ENCODE measurements at regions not wholly inside any gene's neighbourhood (a gene's known extent, or its start where the extent isn't known, plus 50 kb on each side); places are given as distances from the start of the nearest gene placed in this dataset.
"Not testable (repeated sequence)": the region's sequence is repeated elsewhere in the genome, so short reads cannot be mapped to it uniquely, and the experiment has no call there.

DNA sequence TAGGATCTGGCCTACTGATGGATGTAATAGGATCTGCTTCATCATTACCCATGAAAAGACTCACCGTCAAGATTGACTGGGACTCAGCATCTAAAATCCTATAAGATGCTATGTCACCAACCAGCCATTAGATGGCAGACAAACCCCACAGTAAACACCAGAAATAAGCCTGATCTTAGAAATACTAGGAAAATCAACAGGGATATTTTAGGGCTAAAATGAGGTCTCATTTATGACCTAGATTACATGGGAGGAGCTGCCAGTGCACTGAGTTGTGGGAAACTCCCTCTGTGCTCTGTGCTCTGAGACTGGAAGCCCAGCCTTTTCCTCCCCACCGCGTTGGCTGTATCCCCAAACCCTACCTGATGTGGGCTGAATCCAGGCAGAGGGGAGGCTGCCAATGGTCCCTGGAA is 1335.8 kb downstream of the RPIA start:
- WGBS, 5 donors: 0 to 35% (median 24%) methylated on average over 1 to 3 of the region's 3 CpGs
- H3K27me3 ChIP-seq (replicated peaks in 1 of 7); DNase-seq; H3K27ac ChIP-seq; H3K4me3 ChIP-seq; H3K36me3 ChIP-seq; intact Hi-C loops (cut with DNase I; ENCODE audit: low total_unique reads); H3K4me1 ChIP-seq; H3K9me3 ChIP-seq: not testable (repeated sequence)
- TF ChIP-seq, protein P1, sequence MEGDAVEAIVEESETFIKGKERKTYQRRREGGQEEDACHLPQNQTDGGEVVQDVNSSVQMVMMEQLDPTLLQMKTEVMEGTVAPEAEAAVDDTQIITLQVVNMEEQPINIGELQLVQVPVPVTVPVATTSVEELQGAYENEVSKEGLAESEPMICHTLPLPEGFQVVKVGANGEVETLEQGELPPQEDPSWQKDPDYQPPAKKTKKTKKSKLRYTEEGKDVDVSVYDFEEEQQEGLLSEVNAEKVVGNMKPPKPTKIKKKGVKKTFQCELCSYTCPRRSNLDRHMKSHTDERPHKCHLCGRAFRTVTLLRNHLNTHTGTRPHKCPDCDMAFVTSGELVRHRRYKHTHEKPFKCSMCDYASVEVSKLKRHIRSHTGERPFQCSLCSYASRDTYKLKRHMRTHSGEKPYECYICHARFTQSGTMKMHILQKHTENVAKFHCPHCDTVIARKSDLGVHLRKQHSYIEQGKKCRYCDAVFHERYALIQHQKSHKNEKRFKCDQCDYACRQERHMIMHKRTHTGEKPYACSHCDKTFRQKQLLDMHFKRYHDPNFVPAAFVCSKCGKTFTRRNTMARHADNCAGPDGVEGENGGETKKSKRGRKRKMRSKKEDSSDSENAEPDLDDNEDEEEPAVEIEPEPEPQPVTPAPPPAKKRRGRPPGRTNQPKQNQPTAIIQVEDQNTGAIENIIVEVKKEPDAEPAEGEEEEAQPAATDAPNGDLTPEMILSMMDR (IDR thresholded peaks at IDR 0.05 in 8 of 11, conservative IDR thresholded peaks at IDR 0.05 in 3 of 11): peak in 5 of 11 experiments; percentile 9 to 36 (median 28)

DNA sequence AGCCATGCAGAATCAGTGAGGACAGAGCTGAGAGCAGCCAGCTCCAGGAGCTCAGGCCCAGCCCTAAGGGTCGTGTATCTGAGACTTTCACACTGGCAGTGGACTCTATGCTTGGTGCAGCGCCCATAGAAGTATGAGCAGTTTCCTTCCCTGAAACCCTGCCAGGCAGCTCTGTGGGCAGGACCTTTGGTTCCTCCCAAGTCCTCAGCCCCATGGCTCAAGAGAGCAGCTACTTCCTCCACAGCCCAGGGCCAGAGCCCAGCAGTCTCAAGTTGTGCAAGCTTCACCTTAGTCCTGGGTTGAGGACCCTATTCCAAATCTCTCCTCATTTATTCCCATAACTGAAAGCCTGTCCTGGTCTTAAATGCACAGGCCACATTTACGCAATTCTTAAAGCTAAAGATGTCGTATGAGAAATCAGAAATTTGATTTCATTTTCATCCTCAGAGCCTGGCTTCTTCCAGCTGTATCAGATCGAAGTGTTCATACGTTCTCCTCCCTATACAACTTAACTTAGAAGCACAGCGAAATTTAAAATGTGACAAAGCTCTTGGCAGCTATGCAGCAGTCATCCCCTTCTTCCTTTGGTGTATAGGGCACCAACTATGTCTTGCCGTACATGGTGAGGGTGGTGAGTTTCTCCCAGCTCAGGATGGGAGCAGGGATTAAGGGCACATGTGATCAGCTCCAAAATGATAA is 1337.1 kb downstream of the RPIA start:
- H3K36me3 ChIP-seq; DNase-seq; intact Hi-C loops (cut with DNase I; ENCODE audit: low total_unique reads); H3K9me3 ChIP-seq; H3K27me3 ChIP-seq (replicated peaks in 1 of 7); H3K4me1 ChIP-seq; H3K27ac ChIP-seq; H3K4me3 ChIP-seq: not testable (repeated sequence)
- WGBS, 5 donors: 53 to 64% (median 58%) methylated on average over 7 to 8 of the region's 8 CpGs

DNA sequence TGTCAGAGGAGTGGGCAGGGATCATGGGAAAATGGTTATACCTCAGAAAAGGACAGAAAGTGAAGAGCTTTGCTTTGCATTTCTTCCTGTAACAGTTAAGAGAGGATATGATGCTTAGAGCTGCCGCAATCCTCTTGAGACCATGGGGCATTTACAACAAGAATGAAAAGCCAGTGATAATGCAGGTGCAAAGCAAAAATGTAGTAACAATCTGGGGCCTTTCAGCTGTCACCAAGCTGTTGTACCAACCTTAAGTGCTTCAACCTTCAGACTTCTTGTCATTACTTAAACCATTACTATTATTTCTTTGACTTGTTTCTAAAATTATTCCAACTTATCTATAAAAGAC is 1337.6 kb downstream of the RPIA start:
- H3K9me3 ChIP-seq; H3K27me3 ChIP-seq (replicated peaks in 1 of 7); H3K4me3 ChIP-seq; H3K36me3 ChIP-seq; DNase-seq; H3K4me1 ChIP-seq; H3K27ac ChIP-seq; intact Hi-C loops (cut with DNase I; ENCODE audit: low total_unique reads): not testable (repeated sequence)
- WGBS, 5 donors: 64 to 75% (median 67%) methylated on average over 1 of the region's 1 CpG

DNA sequence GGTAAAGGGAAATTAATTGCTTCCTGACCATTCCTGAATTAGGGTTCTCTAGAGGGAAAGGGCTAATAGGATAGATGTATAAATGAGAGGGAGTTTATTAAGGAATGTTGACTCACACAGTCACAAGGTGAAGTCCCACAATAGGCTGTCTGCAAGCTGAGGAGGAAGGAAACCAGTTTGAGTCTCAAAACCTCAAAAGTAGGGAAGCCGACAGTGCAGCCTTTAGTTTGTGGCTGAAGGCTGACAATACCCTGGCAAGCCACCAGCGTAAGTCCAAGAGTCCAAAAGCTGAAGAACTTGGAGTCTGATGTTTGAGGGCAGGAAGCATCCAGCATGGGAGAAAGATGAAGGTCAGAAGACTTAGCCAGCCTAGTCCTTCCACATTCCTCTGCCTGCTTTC is 1340.8 kb downstream of the RPIA start:
- DNase-seq; H3K27ac ChIP-seq; H3K36me3 ChIP-seq; H3K4me3 ChIP-seq; intact Hi-C loops (cut with DNase I; ENCODE audit: low total_unique reads); H3K9me3 ChIP-seq; H3K4me1 ChIP-seq; H3K27me3 ChIP-seq (replicated peaks in 1 of 7): not testable (repeated sequence)
- WGBS, 5 donors: 7 to 38% (median 19%) methylated on average over 2 of the region's 2 CpGs

DNA sequence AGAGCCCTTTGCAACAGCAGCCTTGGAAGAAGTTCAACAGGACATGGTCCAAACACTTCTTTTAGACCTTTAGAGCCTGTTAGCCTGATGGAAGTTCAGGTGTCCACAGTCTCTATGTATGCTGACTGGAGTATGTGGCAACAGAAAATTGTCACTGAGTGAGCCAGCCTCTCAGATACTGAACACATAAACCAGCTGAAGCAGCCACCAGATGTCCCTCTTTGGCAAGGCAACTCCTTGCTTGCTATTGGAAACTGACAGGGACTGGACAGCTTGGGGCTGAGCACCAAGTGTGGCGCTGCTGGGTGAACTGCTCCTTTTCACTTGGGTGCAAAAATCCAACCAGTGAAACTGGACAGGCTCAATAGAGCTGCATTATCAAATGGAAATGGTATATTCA is 1344.9 kb downstream of the RPIA start:
- H3K27me3 ChIP-seq (replicated peaks in 1 of 7); H3K27ac ChIP-seq; H3K4me1 ChIP-seq; H3K4me3 ChIP-seq; H3K36me3 ChIP-seq; H3K9me3 ChIP-seq; DNase-seq; intact Hi-C loops (cut with DNase I; ENCODE audit: low total_unique reads): not testable (repeated sequence)
- WGBS, 5 donors: 60 to 83% (median 67%) methylated on average over 1 of the region's 1 CpG

DNA sequence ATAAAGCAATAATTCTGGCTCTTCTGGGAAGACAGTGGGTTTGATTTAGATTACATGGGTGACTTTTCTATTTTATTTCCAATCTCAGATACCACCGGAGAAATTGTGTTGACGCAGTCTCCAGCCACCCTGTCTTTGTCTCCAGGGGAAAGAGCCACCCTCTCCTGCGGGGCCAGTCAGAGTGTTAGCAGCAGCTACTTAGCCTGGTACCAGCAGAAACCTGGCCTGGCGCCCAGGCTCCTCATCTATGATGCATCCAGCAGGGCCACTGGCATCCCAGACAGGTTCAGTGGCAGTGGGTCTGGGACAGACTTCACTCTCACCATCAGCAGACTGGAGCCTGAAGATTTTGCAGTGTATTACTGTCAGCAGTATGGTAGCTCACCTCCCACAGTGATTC is 1347.6 kb downstream of the RPIA start:
- H3K27me3 ChIP-seq (replicated peaks in 1 of 7); H3K36me3 ChIP-seq; H3K27ac ChIP-seq; H3K4me1 ChIP-seq; H3K9me3 ChIP-seq; intact Hi-C loops (cut with DNase I; ENCODE audit: low total_unique reads); H3K4me3 ChIP-seq: not testable (repeated sequence)
- WGBS, 5 donors: 78 to 92% (median 86%) methylated on average over 3 to 4 of the region's 4 CpGs
- peak; percentile 67 for DNase-seq

DNA sequence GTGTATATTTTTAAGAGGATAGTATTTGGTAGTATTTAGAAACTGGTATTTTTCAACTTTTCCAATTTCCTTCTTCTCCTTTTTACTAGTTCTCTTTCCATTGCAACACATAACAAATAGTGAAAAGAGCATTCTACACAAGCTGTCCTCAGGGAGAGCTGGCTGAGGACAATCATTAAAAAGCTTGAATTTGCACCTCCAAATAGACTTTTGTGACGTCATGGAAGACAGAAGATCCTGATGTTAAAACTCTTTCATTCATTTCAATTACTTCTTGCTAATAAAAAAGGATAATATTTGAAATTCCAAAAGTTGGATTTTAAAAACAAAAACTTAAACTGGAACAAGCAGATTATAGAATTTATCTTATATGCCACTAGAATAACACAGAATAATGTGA is 1356.3 kb downstream of the RPIA start:
- H3K27ac ChIP-seq; H3K9me3 ChIP-seq; H3K4me3 ChIP-seq; H3K27me3 ChIP-seq (replicated peaks in 1 of 7); H3K36me3 ChIP-seq; DNase-seq; H3K4me1 ChIP-seq; intact Hi-C loops (cut with DNase I; ENCODE audit: low total_unique reads): not testable (repeated sequence)
- 63 to 71% (median 68%) methylated on average over 1 of the region's 1 CpG for WGBS, 5 donors

DNA sequence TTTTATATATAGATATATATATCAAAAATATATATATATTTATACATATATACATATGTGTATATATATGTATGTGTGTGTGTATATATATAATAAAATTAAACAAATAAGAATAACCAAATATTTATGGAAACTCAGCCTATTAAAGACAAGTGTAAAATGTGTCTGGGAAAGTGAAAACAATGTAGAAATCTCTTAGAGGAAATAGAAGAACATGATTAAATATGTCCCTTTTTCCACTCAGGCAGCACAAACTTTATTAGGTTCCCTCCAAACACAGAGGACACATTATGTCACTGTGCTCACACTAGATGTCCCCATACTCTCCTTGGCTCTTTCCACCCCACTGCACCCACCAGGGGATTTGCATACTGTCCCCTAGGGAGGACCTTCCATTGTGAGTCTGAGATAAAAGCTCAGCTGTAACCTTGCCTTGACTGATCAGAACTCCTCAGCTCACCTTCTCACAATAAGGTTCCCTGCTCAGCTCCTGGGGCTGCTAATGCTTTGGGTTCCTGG is 1360.7 kb downstream of the RPIA start:
- intact Hi-C loops (cut with DNase I; ENCODE audit: low total_unique reads); H3K4me1 ChIP-seq; H3K9me3 ChIP-seq; H3K4me3 ChIP-seq; H3K36me3 ChIP-seq; H3K27me3 ChIP-seq (replicated peaks in 1 of 7); DNase-seq; H3K27ac ChIP-seq: not testable (repeated sequence)
